ENCODE measurements at regions not wholly inside any gene's neighbourhood (a gene's known extent, or its start where the extent isn't known, plus 50 kb on each side); places are given as distances from the start of the nearest gene placed in this dataset.

DNA sequence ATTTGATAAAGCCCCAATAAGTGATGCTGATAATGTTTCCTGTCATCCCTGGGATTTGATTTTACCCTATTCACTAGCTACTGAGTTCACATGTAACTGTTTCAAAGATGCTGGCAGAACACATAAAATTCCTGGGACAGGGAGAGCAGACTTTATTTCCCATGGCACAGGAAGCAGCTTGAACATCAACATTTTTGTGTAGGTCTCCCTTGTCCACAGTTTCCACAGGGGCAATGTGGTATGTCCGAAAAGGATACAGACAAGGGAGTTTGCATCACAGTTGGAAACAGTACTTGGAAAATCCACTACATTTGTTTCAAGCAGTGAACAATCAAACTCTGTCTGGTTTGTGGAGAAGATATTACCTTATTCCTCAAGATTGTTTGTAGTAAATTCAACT lies 129.2 kb upstream of the KLHL4 start (continued):
- TF ChIP-seq PBX3 (IDR thresholded peaks at IDR 0.05; ENCODE audit: insufficient replicate concordance, low read depth, low read length), result no peak
- no peak for TF ChIP-seq PRDM15 (CRISPR knock-in tag; IDR thresholded peaks at IDR 0.05)
- no peak for TF ChIP-seq IKZF1 (conservative IDR thresholded peaks at IDR 0.05)
- no peak for TF ChIP-seq RUNX3 (IDR thresholded peaks at IDR 0.05; ENCODE audit: low read length)
- no peak for TF ChIP-seq RCOR1 (conservative IDR thresholded peaks at IDR 0.05; ENCODE audit: low read depth, low read length)
- no peak for TF ChIP-seq BACH1 (IDR thresholded peaks at IDR 0.05; ENCODE audit: borderline replicate concordance)

GRCh38 chrX:87391742-87392141 lies 125.9 kb upstream of the KLHL4 start:
- Histone ChIP-seq H3K79me2 (ENCODE audit: control insufficient read depth, insufficient read depth, low read length) (no peaks in the 10 kb centered on the region), H3K9ac (ENCODE audit: control insufficient read depth, insufficient read depth, low read length) (no peak overlapping the region), H3K4me2 (ENCODE audit: control insufficient read depth, insufficient read depth) (no peak overlapping the region), H3K36me3 (ENCODE audit: control insufficient read depth in 2 of 2, insufficient read depth in 2 of 2, low read length in 1 of 2) (no peaks in the 10 kb centered on the region), H4K20me1 (ENCODE audit: control insufficient read depth, insufficient read depth) (no peaks in the 10 kb centered on the region), H2AFZ (ENCODE audit: control insufficient read depth, low read depth, low read length) (no peak overlapping the region), H3K27me3 (replicated peaks in 1 of 2; ENCODE audit: control insufficient read depth in 2 of 2, insufficient read depth in 2 of 2, low read length in 1 of 2) (no peaks in the 10 kb centered on the region), H3K4me1 (ENCODE audit: control insufficient read depth, insufficient read depth, low read length) (no peaks in the 10 kb centered on the region), H3K4me3 (no peak overlapping the region), H3K9me3 (replicated peaks; ENCODE audit: control insufficient read depth, insufficient read depth, low read length) (no peaks in the 10 kb centered on the region), H3K27ac (ENCODE audit: control insufficient read depth, insufficient read depth) (no peak overlapping the region)
- ChIA-PET SMC1A (ENCODE audit: uncharacterized antibody, unreplicated experiment) (no interaction called here), RAD21 (ENCODE audit: unreplicated experiment) (no interaction called here), CTCF (no interaction called here), POLR2A (no interaction called here)
- no peak for DNase-seq (ENCODE audit: low read depth, low spot score)
- ATAC-seq, result no peak
- intact Hi-C loops (cut with micrococcal nuclease; ENCODE audit: unreplicated experiment) (no loop called here), in situ Hi-C loops (cut with MboI) (no loop called here)
- WGBS (ENCODE audit: insufficient coverage, insufficient replicate concordance, low lambda C conversion rate, missing lambda C conversion rate), result 40% methylated on average over 1 of the region's 1 CpG
- BruUV-seq (replicated peaks), result no TSS peak
- FAIRE-seq, result no peak
- TF ChIP-seq, protein P1, sequence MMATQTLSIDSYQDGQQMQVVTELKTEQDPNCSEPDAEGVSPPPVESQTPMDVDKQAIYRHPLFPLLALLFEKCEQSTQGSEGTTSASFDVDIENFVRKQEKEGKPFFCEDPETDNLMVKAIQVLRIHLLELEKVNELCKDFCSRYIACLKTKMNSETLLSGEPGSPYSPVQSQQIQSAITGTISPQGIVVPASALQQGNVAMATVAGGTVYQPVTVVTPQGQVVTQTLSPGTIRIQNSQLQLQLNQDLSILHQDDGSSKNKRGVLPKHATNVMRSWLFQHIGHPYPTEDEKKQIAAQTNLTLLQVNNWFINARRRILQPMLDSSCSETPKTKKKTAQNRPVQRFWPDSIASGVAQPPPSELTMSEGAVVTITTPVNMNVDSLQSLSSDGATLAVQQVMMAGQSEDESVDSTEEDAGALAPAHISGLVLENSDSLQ (IDR thresholded peaks at IDR 0.05), result no peak
- TF ChIP-seq PRDM15 (CRISPR knock-in tag; IDR thresholded peaks at IDR 0.05) (no peak), RAD51 (IDR thresholded peaks at IDR 0.05) (no peak), NR2F1 (conservative IDR thresholded peaks at IDR 0.05) (no peak), RAD21 (IDR thresholded peaks at IDR 0.05; ENCODE audit: insufficient read depth, low read depth, low read length) (no peak), BRCA1 (IDR thresholded peaks at IDR 0.05; ENCODE audit: low read depth, low read length) (no peak), BCL11A (IDR thresholded peaks at IDR 0.05; ENCODE audit: low read depth, low read length) (no peak)

Data from GM12878 (cell line).